DND-41 (cell line): ENCODE measurements at regions not wholly inside any gene's neighbourhood (a gene's known extent, or its start where the extent isn't known, plus 50 kb on each side); places are given as distances from the start of the nearest gene placed in this dataset.

Experiments
- EZH2 ChIP-seq: IDR thresholded peaks from 3 replicates; pipeline ENCODE4 v1.6.1; 2012; ENCODE audit warnings: borderline replicate concordance, low read depth, mild to moderate bottlenecking, moderate library complexity, low read length, inconsistent platforms; ENCODE audit not compliant: severe bottlenecking
- TF ChIP-seq, protein P1 (sequence below): IDR thresholded peaks from 2 replicates; pipeline ENCODE4 v1.5.1; 2012; ENCODE audit warnings: borderline replicate concordance, low read length, moderate library complexity, mild to moderate bottlenecking; ENCODE audit not compliant: poor library complexity, severe bottlenecking; ENCODE audit errors: extremely low read depth

DNA sequence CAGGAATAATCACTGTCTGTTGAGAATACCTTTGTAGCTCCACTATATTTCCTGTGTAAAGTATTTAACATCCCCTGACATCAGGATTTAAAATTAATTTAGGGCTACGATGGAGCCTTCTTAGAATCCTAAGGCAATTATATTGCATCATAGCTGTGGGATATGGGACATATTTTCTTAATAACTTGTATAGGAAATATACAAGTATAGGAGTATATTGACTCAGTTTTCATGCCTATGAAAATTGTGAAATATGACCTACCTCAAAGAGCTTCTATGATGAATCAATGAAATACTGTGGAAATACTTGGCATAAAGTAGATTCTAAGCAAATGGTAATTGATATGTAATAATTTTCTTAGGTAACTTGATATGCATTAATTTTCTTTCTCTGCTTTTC is 221.0 kb upstream of the KLF4 start:
- TF ChIP-seq, protein P1, sequence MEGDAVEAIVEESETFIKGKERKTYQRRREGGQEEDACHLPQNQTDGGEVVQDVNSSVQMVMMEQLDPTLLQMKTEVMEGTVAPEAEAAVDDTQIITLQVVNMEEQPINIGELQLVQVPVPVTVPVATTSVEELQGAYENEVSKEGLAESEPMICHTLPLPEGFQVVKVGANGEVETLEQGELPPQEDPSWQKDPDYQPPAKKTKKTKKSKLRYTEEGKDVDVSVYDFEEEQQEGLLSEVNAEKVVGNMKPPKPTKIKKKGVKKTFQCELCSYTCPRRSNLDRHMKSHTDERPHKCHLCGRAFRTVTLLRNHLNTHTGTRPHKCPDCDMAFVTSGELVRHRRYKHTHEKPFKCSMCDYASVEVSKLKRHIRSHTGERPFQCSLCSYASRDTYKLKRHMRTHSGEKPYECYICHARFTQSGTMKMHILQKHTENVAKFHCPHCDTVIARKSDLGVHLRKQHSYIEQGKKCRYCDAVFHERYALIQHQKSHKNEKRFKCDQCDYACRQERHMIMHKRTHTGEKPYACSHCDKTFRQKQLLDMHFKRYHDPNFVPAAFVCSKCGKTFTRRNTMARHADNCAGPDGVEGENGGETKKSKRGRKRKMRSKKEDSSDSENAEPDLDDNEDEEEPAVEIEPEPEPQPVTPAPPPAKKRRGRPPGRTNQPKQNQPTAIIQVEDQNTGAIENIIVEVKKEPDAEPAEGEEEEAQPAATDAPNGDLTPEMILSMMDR: no peak
- no peak for TF ChIP-seq EZH2
